ENCODE measurements at regions not wholly inside any gene's neighbourhood (a gene's known extent, or its start where the extent isn't known, plus 50 kb on each side); places are given as distances from the start of the nearest gene placed in this dataset.

DNA sequence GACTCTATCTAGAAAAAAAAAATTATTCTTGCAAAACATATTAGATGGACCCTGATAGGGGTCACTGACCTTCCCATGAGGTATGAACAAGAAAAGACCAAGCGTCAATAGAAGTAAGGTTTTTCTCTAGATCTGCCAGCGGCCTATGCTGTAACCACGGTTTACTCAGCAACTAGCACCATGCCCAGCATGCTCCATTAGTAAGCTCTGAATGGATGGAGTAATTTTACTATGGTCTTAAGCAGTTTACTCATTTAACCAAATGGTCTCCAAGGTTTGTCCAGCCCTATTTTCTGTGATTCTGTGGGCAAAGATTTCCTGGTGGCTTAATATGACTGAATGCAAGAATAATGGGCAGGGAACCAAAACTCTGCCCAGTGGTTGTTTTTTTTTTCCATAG, 113.9 kb downstream of the ADSS2 start:
- no peaks in the 10 kb centered on the region for H3K36me3 ChIP-seq
- H3K9me3 ChIP-seq: no peaks in the 10 kb centered on the region
- no peaks in the 10 kb centered on the region for H3K27me3 ChIP-seq
- DNase-seq (ENCODE audit: low spot score in 2 of 2): no peak
- H3K27ac ChIP-seq: no peak overlapping the region
- intact Hi-C loops (cut with DNase I): no loop called here
- H3K4me3 ChIP-seq: no peak overlapping the region
- TF ChIP-seq, protein P1, sequence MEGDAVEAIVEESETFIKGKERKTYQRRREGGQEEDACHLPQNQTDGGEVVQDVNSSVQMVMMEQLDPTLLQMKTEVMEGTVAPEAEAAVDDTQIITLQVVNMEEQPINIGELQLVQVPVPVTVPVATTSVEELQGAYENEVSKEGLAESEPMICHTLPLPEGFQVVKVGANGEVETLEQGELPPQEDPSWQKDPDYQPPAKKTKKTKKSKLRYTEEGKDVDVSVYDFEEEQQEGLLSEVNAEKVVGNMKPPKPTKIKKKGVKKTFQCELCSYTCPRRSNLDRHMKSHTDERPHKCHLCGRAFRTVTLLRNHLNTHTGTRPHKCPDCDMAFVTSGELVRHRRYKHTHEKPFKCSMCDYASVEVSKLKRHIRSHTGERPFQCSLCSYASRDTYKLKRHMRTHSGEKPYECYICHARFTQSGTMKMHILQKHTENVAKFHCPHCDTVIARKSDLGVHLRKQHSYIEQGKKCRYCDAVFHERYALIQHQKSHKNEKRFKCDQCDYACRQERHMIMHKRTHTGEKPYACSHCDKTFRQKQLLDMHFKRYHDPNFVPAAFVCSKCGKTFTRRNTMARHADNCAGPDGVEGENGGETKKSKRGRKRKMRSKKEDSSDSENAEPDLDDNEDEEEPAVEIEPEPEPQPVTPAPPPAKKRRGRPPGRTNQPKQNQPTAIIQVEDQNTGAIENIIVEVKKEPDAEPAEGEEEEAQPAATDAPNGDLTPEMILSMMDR (IDR thresholded peaks at IDR 0.05): no peak
- H3K4me1 ChIP-seq: no peaks in the 10 kb centered on the region

DNA sequence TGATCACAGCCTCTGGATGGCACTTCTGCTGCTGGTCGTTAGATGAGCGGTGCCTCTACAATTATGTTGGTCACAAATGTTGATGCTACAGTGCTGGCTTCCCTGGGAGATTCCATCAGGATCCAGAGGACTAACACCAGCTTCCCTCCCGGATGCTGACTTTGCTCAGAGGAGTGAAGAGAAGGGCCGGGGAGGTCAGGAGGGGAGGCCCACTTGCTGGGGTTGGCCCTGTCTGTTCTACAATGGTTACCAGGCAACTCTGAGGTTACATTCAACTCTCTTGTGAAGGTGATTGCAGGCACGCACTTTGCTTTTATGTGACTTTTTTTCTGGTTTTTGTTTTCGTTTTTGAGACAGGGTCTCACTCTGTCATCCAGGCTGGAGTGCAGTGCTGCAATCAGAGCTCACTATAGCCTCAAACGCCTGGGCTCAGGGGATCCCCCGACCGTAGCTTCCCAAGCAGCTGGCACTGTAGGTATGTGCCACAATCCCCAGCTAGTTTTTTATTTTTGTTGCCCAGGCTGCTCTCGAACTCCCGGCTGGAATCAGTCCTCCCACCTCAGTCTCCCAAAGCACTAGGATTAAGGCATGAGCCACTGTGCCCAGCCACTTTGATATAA, 112.5 kb downstream of the ADSS2 start:
- H3K4me3 ChIP-seq: no peak overlapping the region
- H3K4me1 ChIP-seq: no peaks in the 10 kb centered on the region
- intact Hi-C loops (cut with DNase I): no loop called here
- H3K27ac ChIP-seq: no peak overlapping the region
- H3K9me3 ChIP-seq: no peaks in the 10 kb centered on the region
- no peaks in the 10 kb centered on the region for H3K27me3 ChIP-seq
- DNase-seq (ENCODE audit: low spot score in 2 of 2): no peak
- H3K36me3 ChIP-seq: no peaks in the 10 kb centered on the region
- TF ChIP-seq, protein P1 (IDR thresholded peaks at IDR 0.05): no peak

DNA sequence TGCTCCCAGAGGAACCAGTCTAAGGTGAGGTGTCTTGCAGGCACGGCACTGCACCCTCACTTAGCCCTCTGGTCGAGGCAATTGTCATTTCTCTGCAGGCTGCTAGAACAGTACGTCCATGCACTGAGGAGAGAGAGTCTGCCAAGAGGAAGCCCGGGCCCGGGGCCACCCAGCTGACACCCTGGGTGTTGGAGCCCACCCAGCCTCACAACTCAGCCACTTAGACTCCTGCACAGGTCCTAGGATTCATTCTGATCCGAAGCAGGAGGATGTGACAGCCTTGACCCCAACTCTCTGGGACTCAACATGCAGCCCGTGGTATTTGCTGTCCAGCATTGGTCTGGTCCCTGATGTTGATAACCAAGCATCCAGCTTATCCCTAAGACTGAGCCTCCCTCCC, 111.9 kb downstream of the ADSS2 start:
- H3K4me3 ChIP-seq: no peak overlapping the region
- no peaks in the 10 kb centered on the region for H3K9me3 ChIP-seq
- no peak for DNase-seq (ENCODE audit: low spot score in 2 of 2)
- intact Hi-C loops (cut with DNase I): no loop called here
- TF ChIP-seq, protein P1 (IDR thresholded peaks at IDR 0.05): no peak
- H3K4me1 ChIP-seq: no peaks in the 10 kb centered on the region
- H3K27me3 ChIP-seq: no peaks in the 10 kb centered on the region
- no peaks in the 10 kb centered on the region for H3K36me3 ChIP-seq
- H3K27ac ChIP-seq: no peak overlapping the region

DNA sequence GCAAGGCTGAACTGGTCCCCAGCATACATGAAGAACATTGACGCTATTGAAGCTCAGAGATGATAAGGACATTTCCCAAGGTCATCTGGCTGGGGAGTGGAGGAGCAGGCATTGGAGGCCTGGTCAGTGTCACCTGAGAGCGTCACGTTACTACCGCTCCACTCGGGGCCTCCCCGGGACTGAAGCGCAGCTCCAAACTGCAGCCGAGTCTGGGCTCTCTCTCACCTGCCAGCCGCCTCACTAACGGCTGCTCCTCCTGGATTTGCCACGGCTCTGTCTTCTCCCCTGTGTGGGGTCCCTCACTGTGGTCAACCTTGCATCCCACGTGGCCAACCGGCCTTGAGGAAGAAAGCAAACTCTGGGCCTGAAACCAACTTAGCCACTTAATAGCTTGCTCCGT, 111.3 kb downstream of the ADSS2 start:
- TF ChIP-seq, protein P1 (IDR thresholded peaks at IDR 0.05): no peak
- Histone ChIP-seq H3K27me3 (no peaks in the 10 kb centered on the region), H3K4me3 (no peak overlapping the region), H3K9me3 (no peaks in the 10 kb centered on the region), H3K27ac (no peak overlapping the region), H3K4me1 (no peaks in the 10 kb centered on the region), H3K36me3 (no peaks in the 10 kb centered on the region)
- intact Hi-C loops (cut with DNase I): no loop called here
- DNase-seq (ENCODE audit: low spot score in 2 of 2): no peak

DNA sequence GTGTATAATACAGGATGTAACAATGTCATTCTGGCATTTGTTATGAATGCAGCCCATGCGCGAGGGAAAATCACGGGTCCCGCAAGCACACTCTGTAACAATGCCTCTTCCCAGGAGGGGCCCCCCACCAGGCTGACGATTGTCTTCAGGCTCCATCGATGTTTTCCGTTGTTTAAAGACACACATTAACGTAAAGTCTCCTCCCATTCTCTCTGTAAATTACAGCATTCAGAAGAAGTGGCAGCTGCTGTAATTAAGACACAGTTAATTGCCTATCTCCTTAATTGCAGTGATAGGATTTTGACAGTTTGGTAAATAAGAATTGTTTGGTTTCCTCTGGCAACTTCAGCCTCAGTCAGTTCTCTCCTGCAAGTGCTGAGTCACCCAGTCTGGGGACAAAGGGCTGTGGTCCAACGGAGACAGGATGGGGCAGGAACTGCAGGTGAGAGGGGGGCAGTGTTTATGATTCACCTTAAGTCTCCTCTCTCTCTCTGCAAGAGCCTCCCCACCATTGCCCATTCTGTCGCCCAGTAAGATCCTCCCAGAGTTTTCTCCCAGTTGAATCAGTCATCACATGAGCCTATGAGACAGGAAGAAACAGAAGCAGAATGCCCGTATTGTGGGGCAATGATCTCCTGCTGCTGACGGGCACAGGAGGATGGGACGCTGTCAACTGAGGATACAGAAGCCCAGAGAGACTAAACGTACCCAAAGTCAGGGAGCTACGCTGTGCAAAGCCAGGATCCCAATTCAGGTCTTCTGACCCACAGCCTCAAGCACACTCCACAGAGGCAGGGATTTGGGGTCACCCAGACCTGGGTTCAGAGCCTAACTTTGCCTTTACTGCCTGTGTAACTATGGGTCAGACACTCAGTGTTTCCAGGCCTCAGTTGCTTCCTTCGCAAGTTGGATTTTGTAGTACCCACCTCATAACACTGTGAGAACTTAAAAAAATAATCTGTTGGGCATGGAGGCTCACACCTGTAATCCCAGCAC, 110.0 kb downstream of the ADSS2 start:
- intact Hi-C loops (cut with DNase I): no loop called here
- TF ChIP-seq, protein P1 (IDR thresholded peaks at IDR 0.05): no peak

More for the DNA sequence above, 110.0 kb downstream of the ADSS2 start:
- Histone ChIP-seq H3K36me3 (no peaks in the 10 kb centered on the region), H3K9me3 (no peaks in the 10 kb centered on the region), H3K27ac (no peak overlapping the region), H3K27me3 (no peaks in the 10 kb centered on the region), H3K4me1 (no peaks in the 10 kb centered on the region), H3K4me3 (no peak overlapping the region)
- DNase-seq (ENCODE audit: low spot score in 2 of 2): no peak
